ENCODE measurements at regions not wholly inside any gene's neighbourhood (a gene's known extent, or its start where the extent isn't known, plus 50 kb on each side); places are given as distances from the start of the nearest gene placed in this dataset.
"Not testable (repeated sequence)": the region's sequence is repeated elsewhere in the genome, so short reads cannot be mapped to it uniquely, and the experiment has no call there.

GRCh38 chr6:27800731-27801373 lies 111.3 kb downstream of the OR2B2 start:
- H3K9me3 Mint-ChIP-seq: no peaks in the 10 kb centered on the region
- no peaks in the 10 kb centered on the region for H3K27me3 Mint-ChIP-seq
- H3K36me3 Mint-ChIP-seq: no peaks in the 10 kb centered on the region
- no peak for DNase-seq
- ChIA-PET CTCF (interaction anchor here (0.9 kb wide), 1 partner anchor 28 kb away, joined by 3 read pairs; no protein-coding TSS in a partner anchor), POLR2A (no interaction called here)
- no peak overlapping the region for H3K4me3 Mint-ChIP-seq
- intact Hi-C loops (cut with micrococcal nuclease): no loop called here
- peaks cover 9% of the 10 kb centered on the region for H3K4me1 Mint-ChIP-seq (ENCODE audit: low read depth)
- H3K27ac Mint-ChIP-seq: no peak overlapping the region

- POLR2A ChIA-PET: interaction anchor here (0.6 kb wide), 2 partner anchors 9 to 65 kb away, joined by 3 to 4 read pairs; a partner anchor contains a TSS
- CTCF ChIA-PET: interaction anchor here (1.9 to 7.0 kb wide), 3 partner anchors 26 to 671 kb away, joined by 5 to 97 read pairs (median 64); a partner anchor contains a TSS
These were observed 114.2 kb downstream of the OR2B2 start for GRCh38 chr6:27797960-27798359.

GRCh38 chr6:27796736-27797481 lies 115.3 kb downstream of the OR2B2 start:
- H3K36me3 Mint-ChIP-seq, H3K4me3 Mint-ChIP-seq, DNase-seq, POLR2A ChIA-PET, H3K27me3 Mint-ChIP-seq, H3K9me3 Mint-ChIP-seq: not testable (repeated sequence)
- CTCF ChIA-PET: interaction anchor here (0.7 to 7.0 kb wide), 22 partner anchors 9 to 670 kb away, joined by 3 to 97 read pairs (median 5); partner anchors contain the start of gene POM121L2
- intact Hi-C loops (cut with micrococcal nuclease): loop anchor here (1.0 to 2.0 kb wide), 2 partner anchors 25 to 278 kb away; no protein-coding TSS in a partner anchor
- Mint-ChIP-seq H3K27ac (peak overlapping the region; percentile 54), H3K4me1 (ENCODE audit: low read depth) (peaks cover 15% of the 10 kb centered on the region)

More at GRCh38 chr6:27797960-27798359, 114.2 kb downstream of the OR2B2 start:
- no peak overlapping the region for H3K27ac Mint-ChIP-seq
- no peak overlapping the region for H3K4me3 Mint-ChIP-seq
- H3K9me3 Mint-ChIP-seq: no peaks in the 10 kb centered on the region
- peaks cover under 1% of the 10 kb centered on the region for H3K27me3 Mint-ChIP-seq
- peaks cover 6% of the 10 kb centered on the region for H3K4me1 Mint-ChIP-seq (ENCODE audit: low read depth)
- DNase-seq: no peak
- H3K36me3 Mint-ChIP-seq: no peaks in the 10 kb centered on the region
- intact Hi-C loops (cut with micrococcal nuclease): loop anchor here (2.0 kb wide), 1 partner anchor 279 kb away; no protein-coding TSS in a partner anchor

- ChIA-PET CTCF (interaction anchor here (0.6 to 7.0 kb wide), 29 partner anchors 10 to 669 kb away, joined by 3 to 97 read pairs (median 5); partner anchors contain the start of gene POM121L2), POLR2A (interaction anchor here (0.6 to 1.9 kb wide), 2 partner anchors 11 to 649 kb away, joined by 5 read pairs; a partner anchor contains a TSS)
- H3K36me3 Mint-ChIP-seq: peaks cover 2% of the 10 kb centered on the region
- peaks cover 22% of the 10 kb centered on the region for H3K4me1 Mint-ChIP-seq (ENCODE audit: low read depth)
- no peaks in the 10 kb centered on the region for H3K9me3 Mint-ChIP-seq
- intact Hi-C loops (cut with micrococcal nuclease): loop anchor here (1.0 to 2.0 kb wide), 3 partner anchors 24 to 619 kb away; no protein-coding TSS in a partner anchor
- H3K27me3 Mint-ChIP-seq: peaks cover 8% of the 10 kb centered on the region
- H3K27ac Mint-ChIP-seq: peak overlapping the region; percentile 67
- peak; percentile 39 for DNase-seq
- H3K4me3 Mint-ChIP-seq: no peak overlapping the region
These were observed 116.3 kb downstream of the OR2B2 start for GRCh38 chr6:27795697-27796494.

GRCh38 chr6:27791182-27791943 lies 120.8 kb downstream of the OR2B2 start:
- H3K27ac Mint-ChIP-seq: no peak overlapping the region
- DNase-seq: peak; percentile 57
- peaks cover 12% of the 10 kb centered on the region for H3K27me3 Mint-ChIP-seq

GRCh38 chr6:27788376-27788775 lies 123.8 kb downstream of the OR2B2 start:
- H3K9me3 Mint-ChIP-seq; H3K4me3 Mint-ChIP-seq; intact Hi-C loops (cut with micrococcal nuclease); DNase-seq; POLR2A ChIA-PET; H3K36me3 Mint-ChIP-seq; H3K27ac Mint-ChIP-seq: not testable (repeated sequence)
- Mint-ChIP-seq H3K4me1 (ENCODE audit: low read depth) (peaks cover 18% of the 10 kb centered on the region), H3K27me3 (peaks cover 13% of the 10 kb centered on the region)
- CTCF ChIA-PET: interaction anchor here (1.0 kb wide), 1 partner anchor 109 kb away, joined by 3 read pairs; no protein-coding TSS in a partner anchor

More at GRCh38 chr6:27791182-27791943, 120.8 kb downstream of the OR2B2 start:
- Mint-ChIP-seq H3K4me3 (peak overlapping the region; percentile 76), H3K4me1 (ENCODE audit: low read depth) (peaks cover 22% of the 10 kb centered on the region), H3K9me3 (no peaks in the 10 kb centered on the region), H3K36me3 (peaks cover 2% of the 10 kb centered on the region)
- CTCF ChIA-PET: interaction anchor here (0.6 kb wide), 1 partner anchor 915 kb away, joined by 4 read pairs; no protein-coding TSS in a partner anchor
- intact Hi-C loops (cut with micrococcal nuclease): no loop called here
- POLR2A ChIA-PET: interaction anchor here (1.2 kb wide), 1 partner anchor 33 kb away, joined by 3 read pairs; no protein-coding TSS in a partner anchor

GRCh38 chr6:27786048-27786447 lies 126.1 kb downstream of the OR2B2 start:
- H3K4me1 Mint-ChIP-seq (ENCODE audit: low read depth): no peaks in the 10 kb centered on the region
- ChIA-PET CTCF (interaction anchor here (1.5 kb wide), 1 partner anchor 13 kb away, joined by 6 read pairs; no protein-coding TSS in a partner anchor), POLR2A (no interaction called here)
- H3K36me3 Mint-ChIP-seq: no peaks in the 10 kb centered on the region
- no peak overlapping the region for H3K27ac Mint-ChIP-seq
- no peak for DNase-seq
- peaks cover 5% of the 10 kb centered on the region for H3K27me3 Mint-ChIP-seq
- H3K4me3 Mint-ChIP-seq: no peak overlapping the region
- H3K9me3 Mint-ChIP-seq: no peaks in the 10 kb centered on the region
- intact Hi-C loops (cut with micrococcal nuclease): no loop called here

- DNase-seq: no peak
- ChIA-PET POLR2A (no interaction called here), CTCF (interaction anchor here (1.4 to 3.0 kb wide), 2 partner anchors 10 to 13 kb away, joined by 6 to 14 read pairs; no protein-coding TSS in a partner anchor)
These were observed 126.9 kb downstream of the OR2B2 start for GRCh38 chr6:27785294-27785693.

GRCh38 chr6:27782748-27783147 lies 129.4 kb downstream of the OR2B2 start:
- POLR2A ChIA-PET: no interaction called here
- H3K4me3 Mint-ChIP-seq: no peak overlapping the region
- H3K36me3 Mint-ChIP-seq: no peaks in the 10 kb centered on the region
- H3K4me1 Mint-ChIP-seq (ENCODE audit: low read depth): no peaks in the 10 kb centered on the region
- H3K27me3 Mint-ChIP-seq: peaks cover 5% of the 10 kb centered on the region
- intact Hi-C loops (cut with micrococcal nuclease): no loop called here
- CTCF ChIA-PET: interaction anchor here (1.0 to 3.0 kb wide), 2 partner anchors 10 to 13 kb away, joined by 3 to 14 read pairs; no protein-coding TSS in a partner anchor
- no peaks in the 10 kb centered on the region for H3K9me3 Mint-ChIP-seq
- no peak for DNase-seq
- no peak overlapping the region for H3K27ac Mint-ChIP-seq

More at GRCh38 chr6:27785294-27785693, 126.9 kb downstream of the OR2B2 start:
- Mint-ChIP-seq H3K4me1 (ENCODE audit: low read depth) (no peaks in the 10 kb centered on the region), H3K27ac (no peak overlapping the region), H3K27me3 (peaks cover 5% of the 10 kb centered on the region), H3K9me3 (no peaks in the 10 kb centered on the region), H3K36me3 (no peaks in the 10 kb centered on the region), H3K4me3 (no peak overlapping the region)
- intact Hi-C loops (cut with micrococcal nuclease): no loop called here

GRCh38 chr6:27778625-27779417 lies 133.4 kb downstream of the OR2B2 start:
- POLR2A ChIA-PET: no interaction called here
- intact Hi-C loops (cut with micrococcal nuclease): no loop called here
- peaks cover 12% of the 10 kb centered on the region for H3K27me3 Mint-ChIP-seq
- DNase-seq: no peak
- H3K4me1 Mint-ChIP-seq (ENCODE audit: low read depth): no peaks in the 10 kb centered on the region
- no peaks in the 10 kb centered on the region for H3K9me3 Mint-ChIP-seq
- CTCF ChIA-PET: interaction anchor here (0.6 to 0.7 kb wide), 2 partner anchors 15 to 26 kb away, joined by 3 to 4 read pairs; no protein-coding TSS in a partner anchor
- no peak overlapping the region for H3K4me3 Mint-ChIP-seq
- no peaks in the 10 kb centered on the region for H3K36me3 Mint-ChIP-seq
- no peak overlapping the region for H3K27ac Mint-ChIP-seq

Measured in activated CD4-positive, alpha-beta memory T cell treated with anti-CD3 and anti-CD28 coated beads for 36 hours (primary cell).